Astrocyte of the cerebellum (primary cell): ENCODE measurements at regions not wholly inside any gene's neighbourhood (a gene's known extent, or its start where the extent isn't known, plus 50 kb on each side); places are given as distances from the start of the nearest gene placed in this dataset.
"Not testable (repeated sequence)": the region's sequence is repeated elsewhere in the genome, so short reads cannot be mapped to it uniquely, and the experiment has no call there.

Experiments used
- DNase-seq: peaks from one replicate; pipeline ENCODE4 v3.0.0-alpha.2; 2011; ENCODE audit warnings: low read depth
- H3K4me3 ChIP-seq: 2 replicates; pipeline ENCODE4 v1.5.1; 2011; ENCODE audit warnings: mild to moderate bottlenecking, low read depth, low read length, moderate library complexity
- in situ Hi-C: cut with HindIII; loops from 2 replicates; pipeline ENCODE4 v1.10.0; 2017; ENCODE audit warnings: low sequenced_read_pairs
- TF ChIP-seq, protein P1 (sequence below): IDR thresholded peaks from 2 replicates; pipeline ENCODE4 v1.5.1; 2012; ENCODE audit warnings: low read length, low read depth, moderate library complexity, mild to moderate bottlenecking; ENCODE audit errors: missing control alignments

- in situ Hi-C loops = no loop called here
- no peak for DNase-seq
- TF ChIP-seq, protein P1, sequence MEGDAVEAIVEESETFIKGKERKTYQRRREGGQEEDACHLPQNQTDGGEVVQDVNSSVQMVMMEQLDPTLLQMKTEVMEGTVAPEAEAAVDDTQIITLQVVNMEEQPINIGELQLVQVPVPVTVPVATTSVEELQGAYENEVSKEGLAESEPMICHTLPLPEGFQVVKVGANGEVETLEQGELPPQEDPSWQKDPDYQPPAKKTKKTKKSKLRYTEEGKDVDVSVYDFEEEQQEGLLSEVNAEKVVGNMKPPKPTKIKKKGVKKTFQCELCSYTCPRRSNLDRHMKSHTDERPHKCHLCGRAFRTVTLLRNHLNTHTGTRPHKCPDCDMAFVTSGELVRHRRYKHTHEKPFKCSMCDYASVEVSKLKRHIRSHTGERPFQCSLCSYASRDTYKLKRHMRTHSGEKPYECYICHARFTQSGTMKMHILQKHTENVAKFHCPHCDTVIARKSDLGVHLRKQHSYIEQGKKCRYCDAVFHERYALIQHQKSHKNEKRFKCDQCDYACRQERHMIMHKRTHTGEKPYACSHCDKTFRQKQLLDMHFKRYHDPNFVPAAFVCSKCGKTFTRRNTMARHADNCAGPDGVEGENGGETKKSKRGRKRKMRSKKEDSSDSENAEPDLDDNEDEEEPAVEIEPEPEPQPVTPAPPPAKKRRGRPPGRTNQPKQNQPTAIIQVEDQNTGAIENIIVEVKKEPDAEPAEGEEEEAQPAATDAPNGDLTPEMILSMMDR = no peak
- H3K4me3 ChIP-seq = no peak overlapping the region
Observed at GRCh38 chr6:150777736-150778135, 87.8 kb upstream of the MTHFD1L start.

- H3K4me3 ChIP-seq = no peak overlapping the region
- in situ Hi-C loops = no loop called here
- TF ChIP-seq, protein P1 = no peak
- DNase-seq = no peak
Observed at GRCh38 chr6:150783813-150784212, 81.7 kb upstream of the MTHFD1L start.

DNA sequence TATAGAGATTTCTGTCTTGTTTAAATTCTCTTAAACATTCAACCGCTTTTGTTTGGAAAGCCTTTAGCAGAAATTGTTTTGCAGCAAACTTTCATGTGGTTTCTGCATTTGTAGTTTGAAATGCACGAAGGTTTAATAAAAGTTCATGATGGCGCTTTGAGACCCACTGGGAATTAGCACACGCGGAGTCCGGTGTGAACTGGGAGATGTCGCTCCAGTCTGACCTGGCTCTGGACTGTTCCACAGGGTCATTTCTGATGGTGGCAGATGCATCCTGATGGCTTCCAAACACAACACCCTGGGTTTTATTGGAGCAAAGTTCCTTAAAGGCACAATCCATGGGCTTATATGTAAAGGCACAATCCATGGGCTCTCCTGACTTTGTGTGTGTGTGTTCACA is 78.1 kb upstream of the MTHFD1L start:
- no peak overlapping the region for H3K4me3 ChIP-seq
- in situ Hi-C loops = no loop called here
- TF ChIP-seq, protein P1 = no peak
- no peak for DNase-seq

DNA sequence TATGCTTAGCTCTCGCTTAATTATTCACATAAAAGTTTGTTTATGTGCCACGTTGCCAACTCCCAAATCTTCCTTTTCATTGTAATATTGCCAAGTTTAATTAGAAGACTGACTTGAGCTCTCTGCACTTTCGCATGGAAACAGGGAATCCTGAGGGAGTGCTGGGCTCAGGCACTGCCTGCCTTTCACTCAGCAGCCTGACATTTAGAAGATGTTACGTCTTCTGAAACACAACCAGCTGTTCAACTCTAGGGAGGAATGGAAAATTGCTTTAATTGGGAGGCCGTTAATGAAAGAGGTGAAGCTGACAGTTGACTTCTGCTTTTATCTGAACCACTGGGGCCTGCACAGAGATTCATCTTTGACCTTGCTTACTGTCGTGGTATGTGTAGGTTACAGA is 77.4 kb upstream of the MTHFD1L start:
- in situ Hi-C loops = no loop called here
- H3K4me3 ChIP-seq = no peak overlapping the region
- no peak for DNase-seq
- TF ChIP-seq, protein P1 = no peak

- DNase-seq, in situ Hi-C loops, H3K4me3 ChIP-seq: not testable (repeated sequence)
Observed at GRCh38 chr6:150789906-150790305, 75.6 kb upstream of the MTHFD1L start.

DNA sequence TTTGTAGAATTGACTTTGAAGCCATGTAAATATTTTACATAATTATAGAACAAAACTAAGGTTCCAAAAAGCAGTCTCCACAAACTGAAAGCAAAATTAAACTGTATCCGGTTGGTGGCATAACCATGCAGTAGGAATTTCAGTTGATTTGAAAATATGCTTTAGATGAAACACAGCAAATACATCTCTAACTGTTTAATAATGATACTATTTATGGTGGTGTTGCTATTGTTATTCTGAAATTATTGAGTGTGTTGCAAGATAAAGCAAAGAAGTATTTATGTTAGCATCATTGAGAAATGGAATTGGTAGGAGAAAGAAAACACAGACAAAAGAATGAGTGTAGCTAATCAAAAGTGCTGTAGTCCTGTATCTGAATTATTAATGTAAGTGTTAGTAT is 73.8 kb upstream of the MTHFD1L start:
- in situ Hi-C loops = no loop called here

GRCh38 chr6:150797949-150798348 is 67.6 kb upstream of the MTHFD1L start:
- in situ Hi-C loops = no loop called here
- TF ChIP-seq, protein P1 = no peak

More for the DNA sequence above, 73.8 kb upstream of the MTHFD1L start:
- DNase-seq = no peak
- TF ChIP-seq, protein P1 = no peak
- H3K4me3 ChIP-seq = no peak overlapping the region

More at GRCh38 chr6:150797949-150798348, 67.6 kb upstream of the MTHFD1L start:
- DNase-seq = no peak
- H3K4me3 ChIP-seq = no peak overlapping the region
